Esophagus (tissue), 2 donors: ENCODE measurements at regions not wholly inside any gene's neighbourhood (a gene's known extent, or its start where the extent isn't known, plus 50 kb on each side); places are given as distances from the start of the nearest gene placed in this dataset.

ENCODE experiments used
- H3K27ac ChIP-seq, 2 donors: one replicate each; pipeline ENCODE4 v1.5.1; 2013; ENCODE audit warnings: low read depth in 2 of 2, mild to moderate bottlenecking in 2 of 2, inconsistent platforms in 1 of 2, low read length in 1 of 2, moderate library complexity in 1 of 2
- H3K27me3 ChIP-seq, 2 donors: one replicate each; pipeline ENCODE4 v1.6.1; 2013; ENCODE audit warnings: low read length in 2 of 2, control low read depth in 1 of 2, mild to moderate bottlenecking in 1 of 2; ENCODE audit not compliant: insufficient read depth in 2 of 2, control insufficient read depth in 1 of 2
- H3K36me3 ChIP-seq, 2 donors: one replicate each; pipeline ENCODE4 v1.6.1; 2013; ENCODE audit warnings: low read length in 1 of 2; ENCODE audit not compliant: control insufficient read depth in 2 of 2, insufficient read depth in 2 of 2
- H3K4me1 ChIP-seq, 2 donors: one replicate each; pipeline ENCODE4 v1.6.1; 2013; ENCODE audit warnings: low read length in 1 of 2; ENCODE audit not compliant: control insufficient read depth in 2 of 2, insufficient read depth in 2 of 2
- H3K4me3 ChIP-seq, 2 donors: one replicate each; pipeline ENCODE4 v1.5.1; 2013; ENCODE audit warnings: low read length in 2 of 2, mild to moderate bottlenecking in 2 of 2, low read depth in 1 of 2, moderate library complexity in 1 of 2
- H3K9me3 ChIP-seq, 2 donors: one replicate each; pipeline ENCODE4 v1.6.1; 2013; ENCODE audit warnings: mild to moderate bottlenecking in 2 of 2, low read depth in 1 of 2, low read length in 1 of 2, moderate library complexity in 1 of 2; ENCODE audit not compliant: control insufficient read depth in 2 of 2, insufficient read depth in 1 of 2
- WGBS, 2 donors: extraction: QIAGEN DNeasy Blood & Tissue Kit; methylation state at CpG; one replicate each; pipeline ENCODE4 v1.1.7; 2013; 5-methylcytosine and 5-hydroxymethylcytosine counted together
- donor health status: healthy with polysubstance abuse.
- donor health status: Bipolar disorder and iron deficiency.

DNA sequence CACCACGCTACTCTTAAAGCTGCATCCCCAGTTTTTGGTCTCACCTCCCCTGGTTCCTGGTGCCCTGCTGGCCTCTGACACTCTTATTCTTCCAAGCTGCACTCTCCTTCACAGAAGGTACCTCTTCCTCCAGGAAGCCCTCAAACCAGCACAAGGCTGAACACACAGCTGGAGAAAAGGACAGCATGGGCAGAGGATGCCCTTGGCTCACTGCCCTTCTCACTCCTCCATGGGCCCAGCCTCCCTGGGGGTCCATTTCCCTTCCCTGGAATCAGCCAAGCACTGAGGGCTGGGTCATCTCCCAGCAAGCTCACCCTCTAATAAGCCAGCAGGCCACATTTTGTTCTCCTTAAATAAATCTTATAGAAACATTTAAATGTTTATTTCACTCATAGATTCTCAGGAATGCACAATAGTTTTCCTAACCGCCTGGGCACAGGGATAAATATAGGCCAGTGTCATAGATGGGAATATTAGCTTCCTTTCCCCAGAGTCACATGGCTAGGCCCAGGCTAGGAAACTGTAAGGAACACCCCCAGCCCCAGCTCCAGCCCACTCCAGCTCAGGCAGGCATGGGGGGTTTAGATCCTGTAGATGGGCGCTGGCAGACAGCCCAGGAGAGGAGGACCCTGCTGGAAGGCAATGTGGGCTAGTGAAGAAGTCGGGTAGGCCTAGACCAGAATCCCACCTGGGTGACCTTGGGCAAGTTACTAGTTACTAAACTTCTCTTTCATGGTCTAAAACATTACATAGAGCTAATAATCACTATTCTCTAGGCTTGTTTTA is 51.5 kb downstream of the IRAG1 start:
- peak overlapping the region; percentile 2 to 53 for H3K27ac ChIP-seq
- no peaks in the 10 kb centered on the region for H3K27me3 ChIP-seq
- H3K36me3 ChIP-seq: peaks cover 0 to 3% of the 10 kb centered on the region in 2 donors
- WGBS, 2 donors: 78 to 80% methylated on average over 4 of the region's 4 CpGs
- H3K9me3 ChIP-seq: no peaks in the 10 kb centered on the region
- H3K4me3 ChIP-seq: no peak overlapping the region
- H3K4me1 ChIP-seq: peaks cover 0 to 7% of the 10 kb centered on the region in 2 donors

DNA sequence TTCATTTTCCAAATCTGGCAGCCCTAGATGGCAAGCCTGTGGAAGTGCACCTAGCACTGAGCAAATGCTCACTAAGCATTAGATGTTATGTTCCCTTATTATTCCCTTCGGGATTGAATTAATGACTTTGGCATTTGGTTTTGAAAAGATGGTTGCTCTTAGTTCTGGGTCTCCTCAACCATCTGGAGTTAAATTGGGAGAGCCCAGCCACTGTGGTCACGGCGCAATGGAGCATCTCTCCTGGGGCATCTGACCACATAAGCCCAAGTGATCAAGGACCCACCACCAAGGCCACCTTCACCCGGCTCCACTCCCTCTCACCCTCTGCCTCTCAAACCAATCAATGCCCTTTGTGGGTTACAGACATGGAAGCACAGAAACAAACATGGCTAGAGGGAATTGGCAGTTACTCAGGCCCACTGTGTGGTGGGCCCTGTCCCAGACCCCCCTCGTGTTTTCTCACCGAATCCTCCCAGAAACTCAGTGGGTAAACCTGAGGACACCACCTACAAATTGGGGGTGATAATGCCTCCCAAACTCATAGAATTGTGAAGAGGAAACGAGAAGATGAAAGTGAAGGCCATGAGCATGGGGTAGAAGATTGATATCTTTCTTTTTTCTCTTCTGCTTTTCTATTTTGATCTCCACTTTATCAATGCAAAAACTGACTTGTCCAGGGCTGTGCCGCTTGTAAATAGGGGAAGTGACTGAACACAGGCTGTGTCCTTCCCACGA is 52.2 kb downstream of the IRAG1 start:
- Histone ChIP-seq H3K4me3 (no peak overlapping the region), H3K4me1 (no peaks in the 10 kb centered on the region), H3K27ac (peak overlapping the region in 1 of 2 donors; percentile 53), H3K36me3 (peaks cover 0 to 3% of the 10 kb centered on the region in 2 donors), H3K27me3 (no peaks in the 10 kb centered on the region), H3K9me3 (no peaks in the 10 kb centered on the region)
- WGBS, 2 donors: 82 to 87% methylated on average over 9 of the region's 9 CpGs

DNA sequence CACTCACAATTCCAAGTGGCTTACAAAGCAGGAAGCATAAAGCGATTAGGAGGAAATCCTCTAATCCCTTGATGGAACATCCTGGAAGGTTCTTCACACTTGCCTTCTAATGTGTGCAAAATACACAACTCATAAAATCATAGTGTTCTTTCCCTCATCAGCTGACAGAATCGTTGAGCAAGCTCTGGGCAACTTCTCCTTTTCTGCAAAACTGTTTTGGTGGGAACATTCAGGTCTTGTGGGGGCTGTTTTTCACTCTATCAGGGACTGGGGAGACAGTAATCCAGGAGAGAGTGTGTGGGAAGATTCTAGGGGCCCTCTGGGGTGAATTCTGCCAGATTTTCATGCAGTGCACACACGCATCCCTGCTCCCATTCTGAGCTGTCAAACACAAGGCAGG is 53.2 kb downstream of the IRAG1 start:
- 61 to 68% methylated on average over 3 of the region's 3 CpGs for WGBS, 2 donors
- Histone ChIP-seq H3K4me1 (no peaks in the 10 kb centered on the region), H3K36me3 (peaks cover 0 to 4% of the 10 kb centered on the region in 2 donors), H3K9me3 (no peaks in the 10 kb centered on the region), H3K27me3 (no peaks in the 10 kb centered on the region), H3K4me3 (no peak overlapping the region), H3K27ac (no peak overlapping the region)

DNA sequence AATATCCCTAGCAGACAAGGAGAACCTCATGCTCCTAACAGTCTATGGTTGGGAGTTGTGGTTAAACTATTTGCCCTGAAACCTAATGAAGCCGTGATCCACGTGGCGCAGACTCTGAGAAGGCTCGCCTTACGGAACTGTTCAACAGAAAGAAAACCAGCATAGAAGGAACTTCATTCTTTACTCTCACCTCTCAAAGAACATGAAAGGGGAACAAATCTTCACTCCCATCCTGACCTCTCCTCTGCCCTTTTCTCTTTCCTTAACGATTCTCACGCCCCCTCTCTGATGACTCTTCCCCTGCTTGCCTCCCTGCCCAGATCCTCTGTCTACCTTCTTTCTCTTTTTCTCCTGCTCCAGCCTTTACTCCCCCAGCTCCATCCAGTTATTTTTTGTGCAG is 54.2 kb downstream of the IRAG1 start:
- no peaks in the 10 kb centered on the region for H3K9me3 ChIP-seq
- no peak overlapping the region for H3K4me3 ChIP-seq
- 76 to 78% methylated on average over 7 of the region's 7 CpGs for WGBS, 2 donors
- no peak overlapping the region for H3K27ac ChIP-seq
- H3K4me1 ChIP-seq: no peaks in the 10 kb centered on the region
- H3K27me3 ChIP-seq: no peaks in the 10 kb centered on the region
- H3K36me3 ChIP-seq: peaks cover 0 to 2% of the 10 kb centered on the region in 2 donors

DNA sequence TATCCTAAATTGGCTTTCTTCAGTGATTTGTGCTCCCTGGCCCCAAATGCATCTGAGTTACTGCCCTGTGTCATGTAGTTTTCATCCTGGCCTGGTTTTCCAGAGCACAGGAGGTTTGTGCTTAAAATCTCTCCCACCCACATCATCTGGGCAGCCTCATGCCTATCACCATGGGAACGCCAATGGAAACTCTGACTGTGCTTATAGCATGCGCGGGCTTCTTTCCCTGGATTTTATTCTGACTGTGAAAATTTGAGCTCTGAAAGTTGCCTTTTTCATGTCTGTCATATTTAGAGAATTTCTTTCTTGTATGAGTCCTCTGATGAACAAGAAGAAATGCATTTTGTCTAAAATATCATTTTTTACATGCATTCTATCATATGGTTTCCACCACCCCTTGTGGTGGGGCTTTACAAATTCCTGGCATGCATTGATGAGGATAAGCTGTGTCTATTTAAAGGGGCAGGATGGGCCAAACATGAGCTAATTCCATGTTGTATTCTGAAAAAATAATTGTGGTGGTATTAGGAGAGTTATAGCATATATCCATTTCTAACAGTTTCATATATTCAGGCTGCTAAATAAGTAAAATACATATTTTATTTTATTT is 55.1 kb downstream of the IRAG1 start:
- Histone ChIP-seq H3K36me3 (peaks cover 0 to 2% of the 10 kb centered on the region in 2 donors), H3K4me1 (no peaks in the 10 kb centered on the region)
- WGBS, 2 donors: 62 to 73% methylated on average over 3 of the region's 3 CpGs

DNA sequence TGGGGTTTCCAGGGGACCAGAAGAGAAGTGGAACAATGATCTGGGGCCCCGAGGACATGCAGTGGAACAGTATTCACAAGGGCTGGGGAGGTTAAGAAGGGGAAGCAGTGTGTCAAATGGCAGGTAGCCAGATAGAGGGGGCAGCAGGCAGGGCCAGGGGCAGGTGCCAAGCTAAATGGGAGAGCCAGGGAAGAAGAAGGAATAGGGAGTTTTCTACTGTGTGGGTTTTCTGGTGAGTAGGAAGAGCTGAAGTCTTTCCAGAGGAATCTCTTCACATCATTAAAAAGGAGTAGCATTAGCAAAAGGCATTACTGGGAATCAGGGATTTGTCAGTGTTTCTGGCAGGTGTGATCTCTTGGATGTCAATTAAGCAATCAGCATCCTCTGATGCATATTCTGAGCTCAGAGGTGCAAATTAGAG is 55.8 kb downstream of the IRAG1 start:
- H3K4me1 ChIP-seq: no peaks in the 10 kb centered on the region
- WGBS, 2 donors: 58 to 74% methylated on average over 1 of the region's 1 CpG
- H3K9me3 ChIP-seq: no peaks in the 10 kb centered on the region
- H3K36me3 ChIP-seq: peaks cover 0 to 2% of the 10 kb centered on the region in 2 donors
- H3K4me3 ChIP-seq: no peak overlapping the region
- no peaks in the 10 kb centered on the region for H3K27me3 ChIP-seq
- H3K27ac ChIP-seq: no peak overlapping the region

More for the DNA sequence above, 55.1 kb downstream of the IRAG1 start:
- Histone ChIP-seq H3K27me3 (no peaks in the 10 kb centered on the region), H3K27ac (no peak overlapping the region), H3K9me3 (no peaks in the 10 kb centered on the region), H3K4me3 (no peak overlapping the region)

DNA sequence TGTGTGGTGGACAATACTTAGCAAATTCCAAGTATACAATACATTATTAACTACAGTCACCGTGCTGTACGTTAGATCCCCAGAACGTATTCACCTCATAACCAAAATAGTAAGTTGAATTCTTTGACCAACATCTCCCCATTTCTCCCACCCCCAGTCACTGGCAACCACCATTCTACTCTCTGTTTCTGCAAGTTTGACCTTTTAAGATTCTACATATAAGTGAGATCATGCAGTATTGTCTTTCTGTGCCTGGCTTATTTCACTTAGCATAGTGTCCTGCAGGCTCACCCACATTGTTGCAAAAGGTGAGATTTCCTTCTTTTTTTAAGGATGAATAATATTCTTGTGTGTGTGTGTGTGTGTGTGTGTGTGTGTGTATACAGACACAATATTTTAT is 59.1 kb downstream of the IRAG1 start:
- H3K9me3 ChIP-seq: no peaks in the 10 kb centered on the region
- peaks cover 0 to 2% of the 10 kb centered on the region in 2 donors for H3K36me3 ChIP-seq
- H3K27me3 ChIP-seq: no peaks in the 10 kb centered on the region
- H3K27ac ChIP-seq: no peak overlapping the region
- 86 to 90% methylated on average over 3 of the region's 3 CpGs for WGBS, 2 donors
- H3K4me3 ChIP-seq: no peak overlapping the region
- H3K4me1 ChIP-seq: no peaks in the 10 kb centered on the region

DNA sequence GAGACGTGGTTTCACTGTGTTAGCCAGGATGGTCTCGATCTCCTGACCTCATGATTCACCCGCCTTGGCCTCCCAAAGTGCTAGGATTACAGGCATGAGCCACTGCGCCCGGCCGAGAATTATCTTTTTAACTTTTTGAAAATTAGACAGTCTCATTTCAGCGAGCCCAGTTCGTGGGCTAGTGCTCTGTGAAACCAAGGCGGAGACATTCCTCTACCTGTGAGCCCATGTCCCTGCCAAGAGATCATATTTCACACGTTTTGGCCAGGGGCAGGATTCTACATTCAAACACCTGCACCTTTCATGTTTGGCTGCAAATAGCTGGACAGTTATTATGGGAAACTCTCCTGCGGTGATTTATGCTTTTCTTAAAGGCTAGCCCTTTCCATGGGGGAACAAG is 60.3 kb downstream of the IRAG1 start:
- H3K27me3 ChIP-seq: no peaks in the 10 kb centered on the region
- H3K4me3 ChIP-seq: no peak overlapping the region
- H3K36me3 ChIP-seq: peaks cover 0 to 2% of the 10 kb centered on the region in 2 donors
- WGBS, 2 donors: 45 to 57% methylated on average over 11 of the region's 11 CpGs
- no peaks in the 10 kb centered on the region for H3K4me1 ChIP-seq
- H3K9me3 ChIP-seq: no peaks in the 10 kb centered on the region
- H3K27ac ChIP-seq: no peak overlapping the region

DNA sequence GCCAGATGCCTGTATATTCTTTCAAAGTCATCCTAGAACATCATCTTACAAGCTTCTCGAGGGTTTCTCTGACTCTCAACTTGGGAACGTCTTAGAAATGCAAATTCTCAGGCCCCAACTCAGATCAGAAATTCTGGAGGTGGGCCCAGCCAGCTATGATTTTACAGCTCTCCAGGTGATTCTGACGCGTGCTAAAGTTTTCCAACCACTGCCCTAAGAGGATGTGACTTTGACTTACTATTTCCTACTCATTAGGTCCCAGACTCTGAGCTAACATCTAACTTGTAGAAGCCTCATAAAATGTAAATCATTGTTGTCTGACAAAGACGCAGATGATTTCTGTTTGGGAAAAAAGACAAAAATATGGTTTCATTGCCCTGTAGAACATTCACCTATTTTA is 61.1 kb downstream of the IRAG1 start:
- H3K27me3 ChIP-seq: no peaks in the 10 kb centered on the region
- peaks cover 0 to 2% of the 10 kb centered on the region in 2 donors for H3K36me3 ChIP-seq
- no peak overlapping the region for H3K4me3 ChIP-seq
- H3K4me1 ChIP-seq: no peaks in the 10 kb centered on the region
- H3K9me3 ChIP-seq: no peaks in the 10 kb centered on the region
- no peak overlapping the region for H3K27ac ChIP-seq
- WGBS, 2 donors: 80 to 86% methylated on average over 5 of the region's 5 CpGs
